Neural cell (in vitro differentiated cells): ENCODE measurements at regions not wholly inside any gene's neighbourhood (a gene's known extent, or its start where the extent isn't known, plus 50 kb on each side); places are given as distances from the start of the nearest gene placed in this dataset.

Experiments
- H2AFZ ChIP-seq: fragments of 200-600, 300-800 bp; sonication (generic), shearing (Covaris generic); 2 replicates; pipeline ENCODE4 v1.6.0; 2014; ENCODE audit warnings: low read depth, mild to moderate bottlenecking, antibody characterized with exemption, low read length, moderate library complexity
- H3F3A ChIP-seq: fragments of 200-600 bp; shearing (Covaris generic); 2 replicates; pipeline ENCODE4 v1.6.1; 2016; ENCODE audit warnings: mild to moderate bottlenecking, moderate library complexity, mixed read lengths, antibody characterized with exemption, low read length; ENCODE audit not compliant: insufficient read depth, poor library complexity, severe bottlenecking
- H3K27ac ChIP-seq: fragments of 200-600, 300-800 bp; sonication (generic), shearing (Covaris generic); 2 replicates; pipeline ENCODE4 v1.5.1; 2014; ENCODE audit warnings: mild to moderate bottlenecking, low read length, moderate library complexity
- H3K27me3 ChIP-seq: fragments of 300-800, 200-600 bp; sonication (generic), shearing (Covaris generic); 2 replicates; pipeline ENCODE4 v1.6.0; 2014; ENCODE audit warnings: mild to moderate bottlenecking, low read depth, low read length, moderate library complexity; ENCODE audit not compliant: insufficient read depth
- H3K36me3 ChIP-seq: fragments of 300-800, 200-600 bp; sonication (generic), shearing (Covaris generic); 2 replicates; pipeline ENCODE4 v1.5.1; 2014; ENCODE audit warnings: mild to moderate bottlenecking, antibody characterized with exemption, low read length, moderate library complexity; ENCODE audit not compliant: insufficient read depth
- H3K4me2 ChIP-seq: fragments of 300-800, 200-600 bp; sonication (generic), shearing (Covaris generic); 2 replicates; pipeline ENCODE4 v1.6.0; 2014; ENCODE audit warnings: mild to moderate bottlenecking, low read length
- H3K4me3 ChIP-seq: fragments of 300-800, 200-600 bp; sonication (generic), shearing (Covaris generic); 2 replicates; pipeline ENCODE4 v1.5.1; 2014; ENCODE audit warnings: mild to moderate bottlenecking, low read length, moderate library complexity
- H3K79me2 ChIP-seq: fragments of 200-600 bp; shearing (Covaris generic); replicated peaks from 2 replicates; pipeline ENCODE4 v1.6.0; 2014; ENCODE audit warnings: mild to moderate bottlenecking, low read length, moderate library complexity; ENCODE audit not compliant: insufficient read depth
- H3K9ac ChIP-seq: fragments of 300-800, 200-600 bp; sonication (generic), shearing (Covaris generic); 2 replicates; pipeline ENCODE4 v1.6.1; 2016; ENCODE audit warnings: mild to moderate bottlenecking, low read length, mixed read lengths
- H3K9me2 ChIP-seq: fragments of 200-600 bp; shearing (Covaris generic); 2 replicates; pipeline ENCODE4 v1.6.1; 2016; ENCODE audit warnings: mild to moderate bottlenecking, low read length, mixed read lengths; ENCODE audit not compliant: insufficient read depth
- H3K9me3 ChIP-seq: fragments of 200-600, 300-800 bp; sonication (generic), shearing (Covaris generic); 2 replicates; pipeline ENCODE4 v1.6.1; 2016; ENCODE audit warnings: mild to moderate bottlenecking, mixed run types, low read length, moderate library complexity, mixed read lengths
- H4K20me1 ChIP-seq: fragments of 200-600 bp; shearing (Covaris generic); 2 replicates; pipeline ENCODE4 v1.6.1; 2016; ENCODE audit warnings: mild to moderate bottlenecking, mixed run types; ENCODE audit not compliant: insufficient read depth
- EP300 ChIP-seq: fragments of 450-650 bp; conservative IDR thresholded peaks from 2 replicates; pipeline ENCODE4 v1.6.1; 2014; ENCODE audit warnings: antibody characterized with exemption, mild to moderate bottlenecking, moderate library complexity; ENCODE audit not compliant: poor library complexity, severe bottlenecking
- EZH2 ChIP-seq: fragments of 200-600, 300-800 bp; shearing (Covaris generic), sonication (generic); IDR thresholded peaks from 2 replicates; pipeline ENCODE4 v1.6.1; 2014; ENCODE audit warnings: antibody characterized with exemption, low read length, borderline replicate concordance, mild to moderate bottlenecking; ENCODE audit not compliant: insufficient read depth, poor library complexity, severe bottlenecking
- MXI1 ChIP-seq: fragments of 450-650 bp; conservative IDR thresholded peaks from 2 replicates; pipeline ENCODE4 v1.6.1; 2014; ENCODE audit warnings: antibody characterized with exemption, mild to moderate bottlenecking; ENCODE audit not compliant: poor library complexity, severe bottlenecking
- POLR2AphosphoS5 ChIP-seq: IDR thresholded peaks from 2 replicates; pipeline ENCODE4 v1.6.1; 2012
- RAD21 ChIP-seq: fragments of 450-650 bp; conservative IDR thresholded peaks from 2 replicates; pipeline ENCODE4 v1.6.1; 2014; ENCODE audit warnings: antibody characterized with exemption, mild to moderate bottlenecking, moderate library complexity
- SMC3 ChIP-seq: fragments of 450-650 bp; conservative IDR thresholded peaks from 2 replicates; pipeline ENCODE4 v1.6.1; 2014; ENCODE audit warnings: antibody characterized with exemption, mild to moderate bottlenecking, moderate library complexity; ENCODE audit not compliant: poor library complexity
- TAF1 ChIP-seq: IDR thresholded peaks from 2 replicates; pipeline ENCODE4 v1.6.1; 2012; ENCODE audit warnings: low read depth
- TF ChIP-seq, protein P1 (sequence below): IDR thresholded peaks from 2 replicates; pipeline ENCODE4 v1.6.1; 2012; ENCODE audit warnings: borderline replicate concordance
- TF ChIP-seq, protein P2 (sequence below): fragments of 450-650 bp; IDR thresholded peaks from 2 replicates; pipeline ENCODE4 v1.5.1; 2014; ENCODE audit warnings: antibody characterized with exemption, mild to moderate bottlenecking, moderate library complexity; ENCODE audit not compliant: poor library complexity, severe bottlenecking

- H3K27me3 ChIP-seq, result no peaks in the 10 kb centered on the region
- no peak overlapping the region for H2AFZ ChIP-seq
- no peak for TF ChIP-seq RAD21
- no peak for TF ChIP-seq MXI1
- no peak for TF ChIP-seq EP300
- TF ChIP-seq, protein P1, sequence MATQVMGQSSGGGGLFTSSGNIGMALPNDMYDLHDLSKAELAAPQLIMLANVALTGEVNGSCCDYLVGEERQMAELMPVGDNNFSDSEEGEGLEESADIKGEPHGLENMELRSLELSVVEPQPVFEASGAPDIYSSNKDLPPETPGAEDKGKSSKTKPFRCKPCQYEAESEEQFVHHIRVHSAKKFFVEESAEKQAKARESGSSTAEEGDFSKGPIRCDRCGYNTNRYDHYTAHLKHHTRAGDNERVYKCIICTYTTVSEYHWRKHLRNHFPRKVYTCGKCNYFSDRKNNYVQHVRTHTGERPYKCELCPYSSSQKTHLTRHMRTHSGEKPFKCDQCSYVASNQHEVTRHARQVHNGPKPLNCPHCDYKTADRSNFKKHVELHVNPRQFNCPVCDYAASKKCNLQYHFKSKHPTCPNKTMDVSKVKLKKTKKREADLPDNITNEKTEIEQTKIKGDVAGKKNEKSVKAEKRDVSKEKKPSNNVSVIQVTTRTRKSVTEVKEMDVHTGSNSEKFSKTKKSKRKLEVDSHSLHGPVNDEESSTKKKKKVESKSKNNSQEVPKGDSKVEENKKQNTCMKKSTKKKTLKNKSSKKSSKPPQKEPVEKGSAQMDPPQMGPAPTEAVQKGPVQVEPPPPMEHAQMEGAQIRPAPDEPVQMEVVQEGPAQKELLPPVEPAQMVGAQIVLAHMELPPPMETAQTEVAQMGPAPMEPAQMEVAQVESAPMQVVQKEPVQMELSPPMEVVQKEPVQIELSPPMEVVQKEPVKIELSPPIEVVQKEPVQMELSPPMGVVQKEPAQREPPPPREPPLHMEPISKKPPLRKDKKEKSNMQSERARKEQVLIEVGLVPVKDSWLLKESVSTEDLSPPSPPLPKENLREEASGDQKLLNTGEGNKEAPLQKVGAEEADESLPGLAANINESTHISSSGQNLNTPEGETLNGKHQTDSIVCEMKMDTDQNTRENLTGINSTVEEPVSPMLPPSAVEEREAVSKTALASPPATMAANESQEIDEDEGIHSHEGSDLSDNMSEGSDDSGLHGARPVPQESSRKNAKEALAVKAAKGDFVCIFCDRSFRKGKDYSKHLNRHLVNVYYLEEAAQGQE, result no peak
- no peak for TF ChIP-seq SMC3
- TF ChIP-seq POLR2AphosphoS5, result no peak
- TF ChIP-seq TAF1, result no peak
- no peak for TF ChIP-seq EZH2
- TF ChIP-seq, protein P2, sequence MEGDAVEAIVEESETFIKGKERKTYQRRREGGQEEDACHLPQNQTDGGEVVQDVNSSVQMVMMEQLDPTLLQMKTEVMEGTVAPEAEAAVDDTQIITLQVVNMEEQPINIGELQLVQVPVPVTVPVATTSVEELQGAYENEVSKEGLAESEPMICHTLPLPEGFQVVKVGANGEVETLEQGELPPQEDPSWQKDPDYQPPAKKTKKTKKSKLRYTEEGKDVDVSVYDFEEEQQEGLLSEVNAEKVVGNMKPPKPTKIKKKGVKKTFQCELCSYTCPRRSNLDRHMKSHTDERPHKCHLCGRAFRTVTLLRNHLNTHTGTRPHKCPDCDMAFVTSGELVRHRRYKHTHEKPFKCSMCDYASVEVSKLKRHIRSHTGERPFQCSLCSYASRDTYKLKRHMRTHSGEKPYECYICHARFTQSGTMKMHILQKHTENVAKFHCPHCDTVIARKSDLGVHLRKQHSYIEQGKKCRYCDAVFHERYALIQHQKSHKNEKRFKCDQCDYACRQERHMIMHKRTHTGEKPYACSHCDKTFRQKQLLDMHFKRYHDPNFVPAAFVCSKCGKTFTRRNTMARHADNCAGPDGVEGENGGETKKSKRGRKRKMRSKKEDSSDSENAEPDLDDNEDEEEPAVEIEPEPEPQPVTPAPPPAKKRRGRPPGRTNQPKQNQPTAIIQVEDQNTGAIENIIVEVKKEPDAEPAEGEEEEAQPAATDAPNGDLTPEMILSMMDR, result no peak
- H3K4me2 ChIP-seq, result no peak overlapping the region
- H3K9ac ChIP-seq, result no peak overlapping the region
- no peak overlapping the region for H3K27ac ChIP-seq
- no peaks in the 10 kb centered on the region for H3K79me2 ChIP-seq
- no peaks in the 10 kb centered on the region for H3F3A ChIP-seq
- no peaks in the 10 kb centered on the region for H3K36me3 ChIP-seq
- H3K9me2 ChIP-seq, result no peaks in the 10 kb centered on the region
- no peak overlapping the region for H3K4me3 ChIP-seq
- H4K20me1 ChIP-seq, result no peaks in the 10 kb centered on the region
- no peaks in the 10 kb centered on the region for H3K9me3 ChIP-seq
These were observed 163.0 kb downstream of the EFNB2 start for GRCh38 chr13:106372199-106373155.

- no peak for TF ChIP-seq TAF1
- no peak for TF ChIP-seq RAD21
- TF ChIP-seq EP300, result no peak
- TF ChIP-seq, protein P1, result no peak
- TF ChIP-seq, protein P2, result no peak
- no peak for TF ChIP-seq POLR2AphosphoS5
- TF ChIP-seq MXI1, result no peak
- no peak for TF ChIP-seq SMC3
- TF ChIP-seq EZH2, result no peak
- Histone ChIP-seq H3F3A (no peaks in the 10 kb centered on the region), H4K20me1 (no peaks in the 10 kb centered on the region), H3K9ac (no peak overlapping the region), H3K4me2 (no peak overlapping the region), H3K36me3 (no peaks in the 10 kb centered on the region), H3K9me2 (no peaks in the 10 kb centered on the region), H3K27me3 (no peaks in the 10 kb centered on the region), H3K79me2 (no peaks in the 10 kb centered on the region), H3K9me3 (no peaks in the 10 kb centered on the region), H3K27ac (no peak overlapping the region), H2AFZ (no peak overlapping the region), H3K4me3 (no peak overlapping the region)
These were observed 164.4 kb downstream of the EFNB2 start for GRCh38 chr13:106371024-106371423.
